ENCODE measurements at regions not wholly inside any gene's neighbourhood (a gene's known extent, or its start where the extent isn't known, plus 50 kb on each side); places are given as distances from the start of the nearest gene placed in this dataset.
"Not testable (repeated sequence)": the region's sequence is repeated elsewhere in the genome, so short reads cannot be mapped to it uniquely, and the experiment has no call there.

GRCh38 chr3:28156599-28156998 lies 84.8 kb upstream of the CMC1 start:
- not testable (repeated sequence) for DNase-seq

GRCh38 chr3:28171962-28172361 lies 69.5 kb upstream of the CMC1 start:
- no peak for DNase-seq

DNA sequence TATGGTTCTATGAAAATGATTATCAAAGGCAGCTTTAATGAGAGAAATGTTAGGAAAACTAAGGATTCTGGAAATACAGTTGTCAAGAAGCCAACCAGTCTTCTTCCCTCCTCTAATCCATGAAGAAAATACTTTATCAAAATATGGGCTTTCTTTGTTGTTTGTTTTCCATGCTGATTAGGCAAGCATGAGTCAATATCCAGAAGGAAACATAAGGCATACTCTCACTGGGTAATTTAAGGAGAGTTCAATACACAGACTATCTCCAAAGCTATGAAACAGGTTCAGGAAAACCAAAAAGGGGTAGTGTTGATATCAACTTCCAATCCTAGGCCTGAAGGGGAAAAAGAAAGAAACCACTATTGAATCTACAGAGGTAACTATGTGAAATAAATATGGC lies 68.7 kb upstream of the CMC1 start:
- no peak for DNase-seq

GRCh38 chr3:28173836-28174235 lies 67.6 kb upstream of the CMC1 start:
- no peak for DNase-seq

DNA sequence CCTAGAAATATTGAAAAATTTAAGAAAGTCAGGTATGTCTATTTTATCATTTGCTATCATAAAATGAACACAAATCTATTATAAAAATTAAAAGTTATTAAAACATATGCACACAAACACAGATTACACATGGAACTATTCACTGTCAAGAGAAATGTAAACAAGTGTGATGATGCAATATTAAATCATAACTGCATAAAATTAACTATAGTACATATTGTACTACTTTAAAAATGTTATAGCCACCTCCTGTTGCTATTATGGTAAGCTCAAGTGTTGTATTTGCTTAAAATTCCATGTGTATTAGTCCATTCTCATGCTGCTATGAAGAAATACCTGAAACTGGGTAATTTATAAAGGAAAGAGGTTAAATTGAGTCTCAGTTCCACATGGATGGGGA lies 54.7 kb upstream of the CMC1 start:
- DNase-seq, result no peak

DNA sequence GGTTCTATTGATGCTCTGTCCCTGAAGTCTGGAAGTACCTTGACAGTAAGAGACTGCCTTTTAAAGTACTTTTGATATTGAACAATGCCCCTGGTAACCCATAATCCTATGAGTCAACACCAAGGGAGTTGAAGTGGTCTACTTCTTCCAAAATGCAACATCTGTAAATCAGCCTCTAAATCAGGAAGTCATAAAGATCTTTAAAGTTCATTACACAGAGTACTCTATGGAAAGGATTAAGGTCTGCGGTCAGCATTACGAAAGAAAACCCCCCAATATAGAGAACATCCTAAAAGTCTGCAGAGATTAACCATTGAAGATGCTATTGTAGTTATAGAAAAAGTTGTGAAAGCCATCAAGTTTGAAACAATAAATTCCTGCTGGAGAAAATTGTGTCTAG lies 52.7 kb upstream of the CMC1 start:
- DNase-seq, result no peak

- no peak for DNase-seq
Observed at GRCh38 chr3:28191363-28191762, 50.1 kb upstream of the CMC1 start.

All from NCI-H510A treated with DMSO at 0.1 percent for 48 hours (cell line).